ENCODE measurements at regions not wholly inside any gene's neighbourhood (a gene's known extent, or its start where the extent isn't known, plus 50 kb on each side); places are given as distances from the start of the nearest gene placed in this dataset.
"Not testable (repeated sequence)": the region's sequence is repeated elsewhere in the genome, so short reads cannot be mapped to it uniquely, and the experiment has no call there.

GRCh38 chr12:65731771-65732170 lies 92.5 kb upstream of the HMGA2 start:
- Mint-ChIP-seq H3K4me1 (ENCODE audit: low read depth) (peaks cover 4% of the 10 kb centered on the region), H3K36me3 (ENCODE audit: insufficient read depth in 2 of 2) (peaks cover 0 to 4% of the 10 kb centered on the region in 2 donors), H3K9me3 (no peaks in the 10 kb centered on the region), H3K27me3 (ENCODE audit: low read depth) (peaks cover 84% of the 10 kb centered on the region), H3K27ac (no peak overlapping the region), H3K4me3 (no peak overlapping the region)
- DNase-seq (no peak), ATAC-seq (replicated peaks in 1 of 2) (no peak)

- H3K27ac Mint-ChIP-seq; H3K4me1 Mint-ChIP-seq (ENCODE audit: low read depth); H3K36me3 Mint-ChIP-seq (ENCODE audit: insufficient read depth in 2 of 2); ATAC-seq (replicated peaks in 1 of 2); H3K9me3 Mint-ChIP-seq; DNase-seq; H3K4me3 Mint-ChIP-seq: not testable (repeated sequence)
- peaks cover 71% of the 10 kb centered on the region for H3K27me3 Mint-ChIP-seq (ENCODE audit: low read depth)
Measured at GRCh38 chr12:65733643-65734042, 90.6 kb upstream of the HMGA2 start.

GRCh38 chr12:65734226-65734625 lies 90.1 kb upstream of the HMGA2 start:
- peaks cover 0 to 2% of the 10 kb centered on the region in 2 donors for H3K9me3 Mint-ChIP-seq
- no peak overlapping the region for H3K4me3 Mint-ChIP-seq
- H3K36me3 Mint-ChIP-seq (ENCODE audit: insufficient read depth in 2 of 2), result peaks cover 2 to 4% of the 10 kb centered on the region in 2 donors
- H3K4me1 Mint-ChIP-seq (ENCODE audit: low read depth), result no peaks in the 10 kb centered on the region
- H3K27me3 Mint-ChIP-seq (ENCODE audit: low read depth), result peaks cover 66% of the 10 kb centered on the region
- H3K27ac Mint-ChIP-seq, result no peak overlapping the region
- ATAC-seq (replicated peaks in 1 of 2) (no peak), DNase-seq (no peak)

GRCh38 chr12:65739606-65740005 lies 84.7 kb upstream of the HMGA2 start:
- Mint-ChIP-seq H3K27me3 (ENCODE audit: low read depth) (peaks cover 29% of the 10 kb centered on the region), H3K4me1 (ENCODE audit: low read depth) (peaks cover 11% of the 10 kb centered on the region), H3K9me3 (peaks cover 0 to 2% of the 10 kb centered on the region in 2 donors), H3K27ac (no peak overlapping the region), H3K36me3 (ENCODE audit: insufficient read depth in 2 of 2) (peaks cover 0 to 2% of the 10 kb centered on the region in 2 donors), H3K4me3 (peak overlapping the region in 1 of 2 donors; percentile 47)
- ATAC-seq (replicated peaks in 1 of 2), result no peak
- no peak for DNase-seq

GRCh38 chr12:65740506-65740872 lies 83.8 kb upstream of the HMGA2 start:
- H3K4me1 Mint-ChIP-seq (ENCODE audit: low read depth), result peaks cover 11% of the 10 kb centered on the region
- peaks cover 0 to 2% of the 10 kb centered on the region in 2 donors for H3K9me3 Mint-ChIP-seq
- H3K27ac Mint-ChIP-seq, result no peak overlapping the region
- DNase-seq (no peak), ATAC-seq (replicated peaks in 1 of 2) (peak; percentile 53 to 54)
- peaks cover 0 to 2% of the 10 kb centered on the region in 2 donors for H3K36me3 Mint-ChIP-seq (ENCODE audit: insufficient read depth in 2 of 2)
- peaks cover 29% of the 10 kb centered on the region for H3K27me3 Mint-ChIP-seq (ENCODE audit: low read depth)
- H3K4me3 Mint-ChIP-seq, result peak overlapping the region; percentile 74 to 81

GRCh38 chr12:65740873-65741600 lies 83.2 kb upstream of the HMGA2 start:
- Mint-ChIP-seq H3K27ac (no peak overlapping the region), H3K4me1 (ENCODE audit: low read depth) (peaks cover 11% of the 10 kb centered on the region), H3K9me3 (peaks cover 0 to 2% of the 10 kb centered on the region in 2 donors), H3K4me3 (peak overlapping the region; percentile 74 to 81), H3K27me3 (ENCODE audit: low read depth) (peaks cover 29% of the 10 kb centered on the region), H3K36me3 (ENCODE audit: insufficient read depth in 2 of 2) (peaks cover 0 to 2% of the 10 kb centered on the region in 2 donors)
- DNase-seq, result peak; percentile 66 to 78
- peak; percentile 76 to 84 for ATAC-seq (replicated peaks in 1 of 2)

GRCh38 chr12:65741656-65742017 lies 82.6 kb upstream of the HMGA2 start:
- ATAC-seq (replicated peaks in 1 of 2) (peak; percentile 34 to 39), DNase-seq (peak in 1 of 2 donors; percentile 6)
- H3K27ac Mint-ChIP-seq, result no peak overlapping the region
- peaks cover 11% of the 10 kb centered on the region for H3K4me1 Mint-ChIP-seq (ENCODE audit: low read depth)
- H3K4me3 Mint-ChIP-seq, result peak overlapping the region; percentile 51 to 84
- H3K27me3 Mint-ChIP-seq (ENCODE audit: low read depth), result peaks cover 27% of the 10 kb centered on the region
- H3K36me3 Mint-ChIP-seq (ENCODE audit: insufficient read depth in 2 of 2), result peaks cover 0 to 2% of the 10 kb centered on the region in 2 donors
- H3K9me3 Mint-ChIP-seq, result peaks cover 0 to 2% of the 10 kb centered on the region in 2 donors

- Mint-ChIP-seq H3K27ac (no peak overlapping the region), H3K4me1 (ENCODE audit: low read depth) (peaks cover 11% of the 10 kb centered on the region), H3K9me3 (peaks cover 0 to 2% of the 10 kb centered on the region in 2 donors), H3K36me3 (ENCODE audit: insufficient read depth in 2 of 2) (peaks cover 0 to 2% of the 10 kb centered on the region in 2 donors), H3K4me3 (peak overlapping the region; percentile 60 to 84), H3K27me3 (ENCODE audit: low read depth) (peaks cover 27% of the 10 kb centered on the region)
- DNase-seq, result peak; percentile 14 to 33
- peak; percentile 30 to 59 for ATAC-seq (replicated peaks in 1 of 2)
Measured at GRCh38 chr12:65742018-65743010, 82.0 kb upstream of the HMGA2 start.

- H3K36me3 Mint-ChIP-seq (ENCODE audit: insufficient read depth in 2 of 2); DNase-seq; H3K27ac Mint-ChIP-seq; H3K4me3 Mint-ChIP-seq; H3K9me3 Mint-ChIP-seq; ATAC-seq (replicated peaks in 1 of 2): not testable (repeated sequence)
- Mint-ChIP-seq H3K4me1 (ENCODE audit: low read depth) (peaks cover 11% of the 10 kb centered on the region), H3K27me3 (ENCODE audit: low read depth) (peaks cover 34% of the 10 kb centered on the region)
Measured at GRCh38 chr12:65744236-65744840, 79.9 kb upstream of the HMGA2 start.

- H3K36me3 Mint-ChIP-seq (ENCODE audit: insufficient read depth in 2 of 2), result no peaks in the 10 kb centered on the region
- H3K4me1 Mint-ChIP-seq (ENCODE audit: low read depth), result no peaks in the 10 kb centered on the region
- DNase-seq (no peak), ATAC-seq (replicated peaks in 1 of 2) (no peak)
- no peaks in the 10 kb centered on the region for H3K9me3 Mint-ChIP-seq
- no peak overlapping the region for H3K4me3 Mint-ChIP-seq
- no peak overlapping the region for H3K27ac Mint-ChIP-seq
- H3K27me3 Mint-ChIP-seq (ENCODE audit: low read depth), result peaks cover 49% of the 10 kb centered on the region
Measured at GRCh38 chr12:65747338-65747737, 76.9 kb upstream of the HMGA2 start.

- ATAC-seq (replicated peaks in 1 of 2) (no peak), DNase-seq (no peak)
- Mint-ChIP-seq H3K36me3 (ENCODE audit: insufficient read depth in 2 of 2) (no peaks in the 10 kb centered on the region), H3K9me3 (no peaks in the 10 kb centered on the region), H3K4me1 (ENCODE audit: low read depth) (no peaks in the 10 kb centered on the region), H3K27ac (no peak overlapping the region), H3K27me3 (ENCODE audit: low read depth) (peaks cover 42% of the 10 kb centered on the region), H3K4me3 (no peak overlapping the region)
Measured at GRCh38 chr12:65748332-65748731, 76.0 kb upstream of the HMGA2 start.

GRCh38 chr12:65754290-65754689 lies 70.0 kb upstream of the HMGA2 start:
- Mint-ChIP-seq H3K27ac (no peak overlapping the region), H3K27me3 (ENCODE audit: low read depth) (peaks cover 48% of the 10 kb centered on the region), H3K4me1 (ENCODE audit: low read depth) (peaks cover 18% of the 10 kb centered on the region), H3K36me3 (ENCODE audit: insufficient read depth in 2 of 2) (no peaks in the 10 kb centered on the region), H3K9me3 (no peaks in the 10 kb centered on the region), H3K4me3 (no peak overlapping the region)
- DNase-seq (no peak), ATAC-seq (replicated peaks in 1 of 2) (no peak)
